DMS79 treated with DMSO at 0.1 percent for 48 hours (cell line): ENCODE measurements at regions not wholly inside any gene's neighbourhood (a gene's known extent, or its start where the extent isn't known, plus 50 kb on each side); places are given as distances from the start of the nearest gene placed in this dataset.

Experiments used
- DNase-seq: peaks from one replicate; lab custom pipeline; 2025; lab: John Stamatoyannopoulos, UW

GRCh38 chr11:27763736-27764135 is 63.5 kb upstream of the BDNF start:
- no peak for DNase-seq

- DNase-seq, result no peak
Measured at GRCh38 chr11:27761356-27761755, 61.1 kb upstream of the BDNF start.

GRCh38 chr11:27757953-27758352 is 57.7 kb upstream of the BDNF start:
- DNase-seq, result no peak

- no peak for DNase-seq
Measured at GRCh38 chr11:27754035-27755017, 54.1 kb upstream of the BDNF start.
